ENCODE measurements at regions not wholly inside any gene's neighbourhood (a gene's known extent, or its start where the extent isn't known, plus 50 kb on each side); places are given as distances from the start of the nearest gene placed in this dataset.

GRCh38 chr1:181341026-181341632 is 142.2 kb upstream of the CACNA1E start:
- DNase-seq = no peak

- no peak for DNase-seq
Measured at GRCh38 chr1:181344091-181344490, 139.2 kb upstream of the CACNA1E start.

- no peak for DNase-seq
Measured at GRCh38 chr1:181345146-181345545, 138.2 kb upstream of the CACNA1E start.

DNA sequence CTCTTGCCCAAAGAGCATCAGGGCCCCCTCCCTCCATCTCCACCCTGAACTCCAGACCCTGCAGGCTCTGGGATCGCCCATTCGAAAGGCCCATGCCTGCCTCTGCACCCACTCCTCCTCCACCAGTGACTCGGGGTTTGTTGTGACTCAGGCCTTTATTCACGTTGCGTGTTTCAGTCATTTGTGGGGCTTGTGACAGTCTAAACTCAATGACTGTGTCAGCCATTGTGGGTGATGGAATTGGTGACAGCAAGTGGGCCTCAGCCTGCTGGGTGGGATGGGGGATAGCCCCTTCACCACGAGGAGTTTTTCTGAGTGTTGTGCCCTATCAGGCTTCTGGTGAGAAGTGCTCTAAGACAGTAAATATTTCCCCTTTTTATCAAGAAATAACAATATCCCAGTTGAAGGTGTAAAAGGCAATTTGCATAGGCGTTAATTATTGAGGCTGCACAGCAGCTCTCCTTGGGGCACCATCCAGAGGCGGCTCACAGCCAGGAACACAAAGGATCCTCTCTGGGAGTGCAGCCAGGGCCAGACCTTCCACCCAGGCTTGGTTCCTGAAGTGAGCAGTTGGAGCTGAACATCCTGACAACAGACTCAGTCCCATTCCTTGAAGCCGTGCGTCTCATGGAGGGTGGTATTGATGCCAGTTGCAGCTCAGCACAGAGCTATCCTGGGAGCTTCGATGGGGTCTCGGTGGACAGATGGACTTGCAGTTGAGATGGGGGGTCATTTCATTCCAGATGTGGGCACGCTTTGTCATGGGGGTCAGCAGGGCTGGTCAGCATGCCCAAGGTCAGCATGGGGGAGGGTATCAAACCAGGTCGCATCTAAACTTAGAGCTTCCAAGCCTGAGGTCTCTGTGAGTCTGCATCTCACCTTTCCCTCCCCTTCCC is 135.6 kb upstream of the CACNA1E start:
- DNase-seq = no peak

GRCh38 chr1:181349512-181349911 is 133.8 kb upstream of the CACNA1E start:
- DNase-seq = no peak

GRCh38 chr1:181350131-181350530 is 133.2 kb upstream of the CACNA1E start:
- DNase-seq = no peak

DNA sequence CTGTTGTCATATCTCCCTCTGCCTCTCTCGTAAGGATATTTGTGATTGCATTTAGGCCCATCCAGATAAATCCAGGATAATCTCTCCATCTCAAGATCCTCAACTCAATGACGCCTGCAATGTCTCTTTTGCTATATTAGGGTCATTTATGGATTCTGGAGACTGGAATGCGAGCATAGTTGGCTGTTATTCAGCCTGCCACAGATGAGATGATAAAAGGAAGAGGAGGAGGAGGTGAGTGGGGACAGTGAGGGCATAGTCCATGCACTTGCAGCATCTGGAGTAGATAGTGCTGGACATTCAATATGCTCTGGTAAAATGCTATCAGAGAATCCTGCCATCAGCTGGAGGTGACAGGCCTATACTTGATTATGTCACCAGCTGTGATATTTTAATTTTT is 131.6 kb upstream of the CACNA1E start:
- no peak for DNase-seq

DNA sequence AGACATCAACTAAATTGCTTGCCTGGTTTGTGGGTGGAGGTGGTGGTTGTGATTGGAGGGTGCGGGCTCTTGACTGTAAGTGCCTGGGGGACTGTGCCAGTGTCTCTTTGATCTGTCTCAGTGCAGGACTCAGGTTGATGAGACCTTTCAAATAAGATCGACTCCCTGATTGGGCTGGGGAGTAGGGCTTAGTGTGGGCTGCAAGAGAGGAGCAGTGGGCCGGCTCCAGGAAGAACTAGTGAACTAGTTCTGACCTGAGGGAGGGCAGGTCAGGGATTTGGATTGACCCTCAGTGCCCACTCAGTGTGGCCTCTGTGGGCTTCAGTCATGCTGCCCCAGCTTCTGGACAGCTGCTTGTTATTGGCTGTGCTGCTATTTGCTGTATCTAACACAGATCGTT is 130.6 kb upstream of the CACNA1E start:
- no peak for DNase-seq

- no peak for DNase-seq
Measured at GRCh38 chr1:181353526-181353925, 129.8 kb upstream of the CACNA1E start.

GRCh38 chr1:181354865-181355264 is 128.5 kb upstream of the CACNA1E start:
- DNase-seq = no peak

- DNase-seq = no peak
Measured at GRCh38 chr1:181356505-181357340, 126.6 kb upstream of the CACNA1E start.

DNA sequence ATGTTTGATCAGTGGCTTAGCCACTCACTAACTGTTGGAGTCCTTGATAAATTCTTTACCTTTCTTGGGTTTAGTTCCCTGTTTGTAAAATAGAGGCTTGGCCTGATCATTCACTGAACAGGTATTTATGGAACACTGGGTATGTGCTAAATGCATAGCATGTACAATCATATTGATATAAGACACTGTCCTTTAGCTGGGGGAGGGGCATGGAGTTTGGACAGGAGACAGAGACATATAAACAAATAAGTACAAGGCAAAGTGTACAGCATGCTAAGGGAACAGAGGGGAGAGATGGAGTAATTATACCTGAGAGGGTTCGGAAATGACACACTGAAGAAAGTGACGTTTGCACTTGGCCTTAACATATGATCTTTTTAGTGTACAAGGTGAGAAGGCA is 124.3 kb upstream of the CACNA1E start:
- DNase-seq = no peak

GRCh38 chr1:181364801-181365200 is 118.5 kb upstream of the CACNA1E start:
- DNase-seq = no peak

DNA sequence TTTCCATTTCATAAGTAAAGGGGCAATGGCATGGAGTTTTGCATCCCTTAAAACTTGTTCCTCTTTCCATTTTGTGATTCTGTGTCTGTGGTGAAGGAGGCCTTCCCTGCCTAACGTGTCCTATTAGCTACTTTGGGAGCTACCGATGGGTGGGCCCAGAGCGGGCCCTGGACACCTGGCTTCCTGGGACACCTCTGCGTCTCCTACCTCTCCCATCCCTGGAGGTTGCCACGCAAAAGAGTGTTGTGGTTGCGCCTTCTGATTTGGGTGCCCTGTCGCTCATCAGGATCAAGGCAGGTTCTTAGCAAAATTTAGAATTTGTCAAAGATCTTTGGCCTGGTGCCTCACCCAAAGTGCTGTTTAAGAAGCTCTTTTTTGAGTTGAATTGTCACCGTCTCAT is 116.4 kb upstream of the CACNA1E start:
- DNase-seq = no peak

- DNase-seq = no peak
Measured at GRCh38 chr1:181369416-181369815, 113.9 kb upstream of the CACNA1E start.

DNA sequence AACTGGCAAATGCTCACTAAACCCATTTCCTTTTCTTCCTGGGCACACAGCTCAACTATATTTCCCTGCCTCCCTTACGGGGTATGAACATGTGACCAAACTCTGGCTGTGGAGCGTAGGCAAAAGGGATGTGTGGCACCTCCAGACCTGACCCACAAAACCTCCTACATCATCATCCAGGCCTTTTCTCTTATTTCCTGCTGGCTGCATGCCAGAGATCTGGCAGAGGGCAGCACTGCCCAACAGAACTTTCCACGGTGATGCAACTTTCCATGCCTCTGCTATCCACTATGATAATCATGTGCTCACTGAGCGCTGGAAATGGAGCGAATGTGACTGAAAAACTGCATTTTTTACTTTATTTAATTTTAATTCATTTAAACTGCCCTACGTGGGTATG is 99.6 kb upstream of the CACNA1E start:
- no peak for DNase-seq

DNA sequence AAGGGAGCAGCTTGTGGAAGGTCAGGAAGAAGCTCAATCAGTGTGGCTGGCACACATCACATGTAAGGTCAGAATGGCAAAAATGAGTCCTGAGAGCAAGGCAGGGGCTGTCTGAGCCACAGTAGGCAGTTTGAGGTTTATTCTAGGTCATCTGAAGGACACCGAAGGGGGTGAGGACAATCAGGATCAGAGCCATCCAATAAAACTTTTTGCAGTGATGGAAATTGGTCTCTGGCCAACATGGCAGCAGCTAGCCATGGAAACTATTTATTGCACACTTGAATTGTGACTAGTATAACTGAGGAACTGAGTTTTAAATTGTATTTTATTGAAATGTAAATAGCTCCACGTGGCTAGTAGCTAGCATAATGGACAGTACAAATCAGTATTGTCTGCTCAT is 97.0 kb upstream of the CACNA1E start:
- DNase-seq = no peak

GRCh38 chr1:181386951-181387350 is 96.4 kb upstream of the CACNA1E start:
- DNase-seq = no peak

DNA sequence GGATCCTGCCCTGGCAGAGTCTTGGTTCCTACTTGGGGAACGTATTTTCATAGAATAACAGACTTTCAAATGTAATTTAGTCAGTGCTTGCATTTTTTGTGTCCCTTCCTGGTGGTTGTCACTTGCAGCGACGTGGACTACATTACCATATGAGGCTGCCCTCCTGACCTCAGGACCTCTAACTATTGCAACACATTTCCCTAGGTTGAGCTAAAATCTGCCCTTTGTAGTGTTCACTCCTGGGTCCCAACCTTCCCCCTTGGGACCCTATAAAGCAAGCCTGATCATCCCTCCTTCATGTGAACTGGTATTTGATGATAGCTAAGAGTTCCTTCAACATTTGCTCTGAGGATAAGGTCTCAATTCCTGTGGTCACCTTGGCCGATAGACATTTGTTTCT is 95.6 kb upstream of the CACNA1E start:
- no peak for DNase-seq

DNA sequence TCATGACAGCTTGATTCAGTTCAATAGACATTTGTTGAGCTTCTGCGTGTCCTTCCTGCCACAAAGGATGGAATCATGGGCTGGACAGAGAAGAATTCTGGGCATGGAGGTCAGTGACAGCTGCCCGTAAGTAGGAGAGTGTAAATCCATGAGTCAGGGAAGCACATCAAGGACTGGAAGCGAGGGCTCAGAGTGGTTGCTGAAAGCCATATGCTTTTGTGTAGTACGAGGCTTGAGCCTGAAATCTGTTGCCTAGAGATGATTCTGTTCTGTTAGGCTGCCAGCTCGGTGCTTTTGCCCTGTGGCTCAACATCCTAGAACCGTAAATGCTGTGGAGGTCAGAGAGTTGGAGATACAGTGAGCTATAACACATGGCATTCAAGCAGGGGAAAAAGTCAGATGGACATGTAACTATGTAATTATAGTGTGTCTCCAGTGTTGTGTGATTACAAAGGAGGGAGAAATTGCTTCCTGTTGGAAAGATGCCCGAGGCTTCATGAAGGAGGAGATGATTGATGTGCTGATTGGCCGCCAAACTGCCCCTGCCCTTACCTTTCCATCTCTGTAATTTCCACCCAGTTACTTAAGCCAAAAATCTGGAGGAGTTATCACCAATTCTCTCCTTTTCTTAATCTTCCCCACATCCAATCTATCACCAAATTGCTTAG is 92.8 kb upstream of the CACNA1E start:
- no peak for DNase-seq

- DNase-seq = no peak
Measured at GRCh38 chr1:181391301-181391900, 91.9 kb upstream of the CACNA1E start.

GRCh38 chr1:181392133-181392532 is 91.2 kb upstream of the CACNA1E start:
- DNase-seq = no peak
